Activated CD4-positive, alpha-beta T cell treated with anti-CD3 and anti-CD28 coated beads, Interleukin-2, amount 50 U/mL, for 1 hour (primary cell): ENCODE measurements at regions not wholly inside any gene's neighbourhood (a gene's known extent, or its start where the extent isn't known, plus 50 kb on each side); places are given as distances from the start of the nearest gene placed in this dataset.

Experiments
- DNase-seq: peaks from one replicate; pipeline ENCODE4 v3.0.0-alpha.2; 2020

GRCh38 chr12:128047266-128048060 is 219.5 kb upstream of the TMEM132C start:
- DNase-seq, result no peak

DNA sequence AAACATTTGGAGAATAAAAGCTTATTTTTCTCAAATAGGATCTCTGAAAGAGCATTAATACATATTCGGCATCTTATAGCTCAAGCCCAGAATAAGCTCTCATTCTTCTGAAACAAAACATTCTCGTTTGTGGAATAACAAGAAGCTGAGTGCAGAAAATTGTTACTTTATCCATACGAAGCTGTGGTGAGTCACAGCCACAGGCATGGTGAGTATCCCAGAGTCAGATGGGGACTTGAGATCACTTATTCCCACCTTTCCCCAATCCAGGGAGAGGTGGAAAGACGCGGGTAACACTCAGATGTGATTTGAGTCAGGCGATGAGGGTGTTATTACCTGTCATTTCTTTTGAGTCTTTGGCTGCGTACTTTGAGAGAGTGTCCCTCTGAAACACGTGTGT is 214.6 kb upstream of the TMEM132C start:
- DNase-seq, result no peak

- DNase-seq, result no peak
Observed at GRCh38 chr12:128052777-128053176, 214.2 kb upstream of the TMEM132C start.

DNA sequence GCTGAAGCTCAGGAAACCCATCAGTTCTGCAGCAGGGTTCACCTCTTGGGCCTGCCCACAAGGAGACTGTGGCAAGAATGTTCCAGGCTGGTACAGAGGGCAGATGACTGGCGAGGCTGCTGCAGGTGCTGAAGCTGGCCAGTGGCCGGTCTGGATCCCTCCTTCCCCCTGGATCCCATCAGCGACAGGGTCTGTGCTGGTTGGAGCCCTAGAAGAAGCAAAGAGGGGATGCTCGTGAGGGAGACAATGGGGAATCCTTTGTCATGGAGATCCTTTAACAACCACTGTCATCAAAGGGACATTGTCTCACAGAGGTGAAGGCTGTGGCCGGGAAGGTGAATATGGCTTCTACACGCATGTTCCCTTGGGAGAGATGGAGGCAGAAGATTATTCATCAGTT is 211.4 kb upstream of the TMEM132C start:
- no peak for DNase-seq

- DNase-seq, result no peak
Observed at GRCh38 chr12:128056136-128056801, 210.7 kb upstream of the TMEM132C start.

DNA sequence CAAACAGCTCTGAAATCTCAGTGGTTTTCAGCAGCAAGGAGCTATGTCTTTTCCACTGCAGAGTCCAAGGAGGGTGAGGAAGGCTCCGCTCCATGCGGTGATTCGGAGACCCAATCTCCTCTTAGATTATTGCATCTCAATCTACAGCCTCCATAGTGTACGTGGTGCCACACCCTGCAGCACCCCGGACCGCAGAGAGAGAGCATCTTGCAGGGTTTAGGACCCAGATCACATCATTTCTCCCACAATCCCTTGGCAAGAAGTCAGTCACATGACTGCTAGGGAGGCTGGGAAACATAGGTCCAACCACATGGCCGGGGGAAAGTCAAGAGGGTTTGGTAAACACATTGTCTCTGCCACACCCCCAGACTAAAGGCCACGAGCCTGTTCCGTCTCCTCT is 209.4 kb upstream of the TMEM132C start:
- no peak for DNase-seq

GRCh38 chr12:128059621-128060370 is 207.2 kb upstream of the TMEM132C start:
- DNase-seq, result no peak

DNA sequence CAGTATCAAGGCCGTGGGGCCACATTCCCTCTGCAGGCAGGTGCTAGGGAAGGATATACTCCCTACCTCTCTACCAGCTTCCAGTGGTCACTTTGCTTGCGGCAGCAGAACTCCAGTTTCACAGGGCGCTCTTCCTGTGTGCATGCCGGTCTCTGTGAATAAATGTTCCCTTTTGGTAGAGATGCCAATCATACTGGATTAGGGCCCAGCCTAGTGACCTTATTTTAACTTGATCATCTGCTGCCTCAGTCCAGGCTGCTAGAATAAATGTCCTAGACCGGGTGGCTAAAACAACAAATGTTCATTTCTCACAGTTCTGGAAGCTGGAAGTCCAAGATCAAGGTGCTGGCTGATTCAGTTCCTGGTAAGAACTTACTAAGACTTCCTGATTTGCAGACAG is 198.8 kb upstream of the TMEM132C start:
- DNase-seq, result no peak

DNA sequence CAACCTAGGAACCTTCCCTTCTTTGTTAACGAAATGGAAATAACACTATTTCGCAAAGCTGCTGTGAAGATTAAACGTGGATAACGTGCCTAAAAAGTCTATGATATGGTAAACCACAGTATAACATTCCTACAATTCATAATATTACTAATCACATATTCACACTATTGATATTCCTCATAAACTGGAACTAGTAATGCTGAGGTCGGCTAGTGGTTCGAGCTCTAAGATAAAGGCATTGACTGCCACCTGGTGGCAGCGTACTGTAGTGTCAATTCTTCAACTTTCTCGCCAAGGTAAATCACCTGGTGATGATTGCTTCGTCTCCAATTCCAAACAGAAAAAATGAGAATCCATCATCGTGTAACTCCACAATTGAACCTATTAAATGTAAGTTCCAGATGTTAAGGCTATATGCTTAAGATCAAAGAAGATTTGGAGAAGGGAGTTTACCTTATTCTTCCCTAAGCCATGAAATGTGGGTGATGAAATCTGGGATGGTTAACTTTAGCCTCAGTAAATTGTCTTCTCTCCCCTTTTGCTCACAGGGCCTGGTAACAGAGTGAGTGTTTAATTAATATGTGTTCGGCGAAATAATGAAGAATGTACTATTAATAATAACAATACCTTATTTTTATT is 197.5 kb upstream of the TMEM132C start:
- DNase-seq, result no peak

DNA sequence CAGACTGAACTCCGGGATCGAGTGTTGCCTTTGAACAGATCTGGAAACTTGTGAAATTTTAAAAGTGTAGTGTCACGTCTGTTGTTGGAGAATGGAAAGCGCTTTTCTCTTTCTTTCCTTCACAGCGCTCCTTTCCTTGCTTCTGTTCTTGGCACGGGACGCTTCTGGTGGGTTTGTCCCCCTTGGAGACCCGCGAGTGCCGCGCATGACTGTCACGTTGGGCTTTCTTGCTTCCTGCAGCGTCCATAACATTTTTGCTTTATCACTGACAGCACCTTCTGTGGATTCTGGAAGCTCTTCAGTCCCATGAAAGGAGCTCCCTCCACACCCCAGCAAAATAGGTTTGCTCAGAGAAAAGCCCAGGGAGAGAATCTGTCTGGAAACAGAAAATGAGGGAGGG is 193.0 kb upstream of the TMEM132C start:
- DNase-seq, result no peak

GRCh38 chr12:128075332-128075731 is 191.6 kb upstream of the TMEM132C start:
- no peak for DNase-seq

DNA sequence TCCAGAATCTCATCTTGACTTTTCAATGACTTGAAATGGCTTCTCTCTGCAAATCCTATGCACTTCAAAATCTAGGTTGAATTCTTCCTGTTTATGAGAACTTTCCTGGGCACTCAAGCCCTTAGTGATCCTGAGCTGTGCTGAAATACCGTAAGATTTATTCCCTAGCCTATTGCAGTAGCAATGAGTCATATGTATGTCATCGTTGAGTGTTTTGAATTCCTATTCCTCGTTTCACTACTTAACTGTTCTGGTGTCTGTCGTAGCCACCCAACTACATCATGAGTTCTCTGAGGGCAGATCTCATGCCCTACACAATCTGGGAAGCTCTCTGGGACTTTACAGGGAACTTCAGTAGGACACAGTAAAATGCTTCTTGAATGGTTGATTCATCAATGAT is 190.8 kb upstream of the TMEM132C start:
- DNase-seq, result no peak

DNA sequence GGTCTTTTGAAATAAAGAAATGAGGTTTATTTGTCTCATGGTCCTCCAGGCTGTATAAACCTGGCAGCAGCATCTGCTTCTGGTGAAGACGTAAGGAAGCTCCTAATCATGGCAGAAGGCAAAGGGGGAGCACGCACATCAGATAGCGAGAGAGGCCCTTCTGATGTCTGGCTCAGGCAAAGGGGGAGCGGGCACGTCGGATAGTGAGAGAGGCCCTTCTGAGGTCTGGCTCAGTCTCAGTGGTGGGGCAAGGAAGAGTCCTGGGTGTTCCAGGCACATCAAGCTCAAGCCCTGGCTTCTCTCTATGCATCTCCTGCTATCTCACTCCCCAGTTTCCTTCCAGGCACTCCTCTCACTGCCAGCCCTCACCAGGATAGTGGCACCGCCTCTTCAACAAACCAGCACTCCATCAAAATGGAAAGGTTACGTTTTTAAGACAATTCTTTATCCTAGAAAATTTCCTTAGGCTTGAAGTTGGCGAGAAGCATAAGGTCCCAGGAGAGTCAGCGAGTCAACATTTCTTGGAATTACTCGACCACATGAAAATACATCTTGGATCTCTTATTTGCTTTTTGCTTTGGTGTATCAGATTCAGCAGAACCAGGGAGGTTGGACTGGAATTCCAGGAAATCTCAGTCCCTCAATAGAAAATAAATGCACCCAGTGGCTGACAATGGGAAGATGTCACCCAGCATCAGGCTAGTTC is 189.6 kb upstream of the TMEM132C start:
- DNase-seq, result no peak

DNA sequence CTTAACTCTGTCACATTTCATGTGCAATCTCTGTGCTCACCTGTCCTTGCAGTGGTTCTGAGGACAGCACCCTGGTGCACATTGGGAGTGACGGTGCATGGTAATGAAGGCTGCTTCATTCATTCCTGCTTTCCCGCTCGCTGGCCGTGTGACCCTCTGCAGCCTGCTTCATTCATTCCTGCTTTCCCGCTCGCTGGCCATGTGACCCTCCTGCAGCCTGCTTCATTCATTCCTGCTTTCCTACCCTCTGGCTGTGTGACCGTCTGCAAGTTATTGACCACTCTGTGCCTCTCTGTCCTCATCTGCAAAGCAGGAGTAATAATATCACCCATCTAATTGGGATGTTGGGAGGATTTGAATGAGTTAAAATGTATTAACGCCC is 189.1 kb upstream of the TMEM132C start:
- no peak for DNase-seq

DNA sequence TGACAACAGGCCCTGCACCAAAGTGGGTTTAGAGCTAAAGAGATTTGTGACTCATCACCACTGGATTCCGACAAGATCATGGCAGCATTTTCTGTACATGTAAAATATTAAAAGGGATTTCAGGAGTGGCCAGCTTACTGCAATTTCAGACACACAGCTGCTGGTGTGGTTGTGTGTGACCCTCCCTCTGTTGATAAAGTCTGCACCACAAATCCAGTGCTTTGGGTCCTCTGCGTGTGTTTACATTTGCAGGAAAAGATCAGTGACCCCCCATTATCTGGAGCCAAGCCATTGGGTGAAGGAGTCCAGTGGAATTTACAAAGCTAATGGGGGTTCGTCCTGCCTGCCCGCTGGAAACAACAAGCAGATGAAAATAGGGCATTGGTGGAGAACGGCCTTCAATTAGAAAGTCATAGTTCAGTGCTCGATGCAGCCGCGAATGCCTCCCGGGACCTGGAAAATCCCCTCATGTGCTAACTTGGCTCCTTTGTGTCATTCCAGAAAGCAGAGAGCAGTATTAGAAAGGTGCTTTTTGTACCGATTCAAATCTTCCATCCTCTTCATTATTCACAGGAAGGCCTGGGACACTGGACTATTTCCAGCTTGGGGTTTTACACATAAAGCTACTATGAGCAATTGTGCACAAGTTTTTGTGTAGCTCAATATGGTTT is 188.5 kb upstream of the TMEM132C start:
- DNase-seq, result no peak

DNA sequence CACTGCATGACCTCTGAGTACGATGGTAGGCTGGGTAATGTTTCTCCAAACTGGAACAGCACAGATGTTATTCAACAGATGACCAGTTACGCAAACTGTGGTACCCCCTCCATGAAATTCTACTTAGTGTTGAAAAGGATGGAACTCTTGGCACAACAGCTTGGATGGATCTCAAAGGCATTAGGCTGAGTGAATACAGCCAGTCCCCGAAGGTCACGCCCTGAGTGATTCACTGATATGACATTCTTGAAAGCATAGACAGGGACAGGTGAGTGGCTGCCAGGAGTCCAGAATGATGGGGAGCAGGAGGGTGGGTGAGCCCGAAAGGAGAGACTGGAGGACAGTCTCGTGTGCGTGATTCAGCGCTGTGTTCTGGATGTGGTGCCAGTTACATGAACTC is 187.5 kb upstream of the TMEM132C start:
- DNase-seq, result no peak

GRCh38 chr12:128083132-128083729 is 183.7 kb upstream of the TMEM132C start:
- DNase-seq, result no peak

DNA sequence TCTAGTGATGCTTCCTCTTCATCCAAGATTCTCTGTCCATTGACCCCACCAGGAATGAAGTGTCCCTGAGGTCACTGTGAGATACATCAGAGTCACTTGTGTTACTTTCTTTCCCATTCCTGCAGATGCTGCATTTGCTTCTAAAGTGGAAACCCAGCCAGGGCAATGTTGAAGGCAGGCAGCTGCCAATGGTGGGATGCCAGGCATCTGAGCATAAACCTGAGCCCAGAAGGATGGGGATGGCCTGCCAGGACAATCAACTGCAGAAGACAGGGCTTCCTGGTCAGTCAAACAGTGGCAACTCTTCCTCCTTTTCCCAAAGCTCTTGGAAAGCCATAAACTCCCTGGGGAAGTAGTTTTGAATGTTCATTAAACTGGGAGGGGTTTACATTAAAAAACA is 178.0 kb upstream of the TMEM132C start:
- DNase-seq, result no peak

DNA sequence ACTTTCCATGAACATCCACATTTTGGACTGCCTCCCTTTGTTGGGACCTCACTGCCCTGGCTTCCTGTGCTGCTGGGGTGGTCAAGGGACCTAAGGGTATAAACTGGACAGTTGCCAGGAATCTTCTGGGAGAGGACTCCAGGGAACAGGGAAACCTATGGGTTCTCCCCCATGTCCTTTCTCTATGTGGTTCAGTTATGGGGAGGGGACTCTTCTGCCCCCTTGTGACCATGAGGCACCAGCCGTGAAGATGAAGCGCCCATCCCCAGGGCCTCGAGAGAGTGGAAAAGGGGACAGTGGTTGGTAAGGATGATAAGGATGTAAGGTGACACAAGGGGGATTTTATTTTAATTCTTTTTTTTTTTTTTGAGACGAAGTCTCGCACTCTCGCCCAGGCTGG is 177.0 kb upstream of the TMEM132C start:
- no peak for DNase-seq

- DNase-seq, result no peak
Observed at GRCh38 chr12:128091101-128091720, 175.8 kb upstream of the TMEM132C start.

GRCh38 chr12:128091951-128092382 is 175.0 kb upstream of the TMEM132C start:
- no peak for DNase-seq
